ENCODE measurements at regions not wholly inside any gene's neighbourhood (a gene's known extent, or its start where the extent isn't known, plus 50 kb on each side); places are given as distances from the start of the nearest gene placed in this dataset.

- no peak overlapping the region for H3K27ac Mint-ChIP-seq
Measured at GRCh38 chr13:50196118-50196517, 180.9 kb downstream of the KCNRG start.

More at GRCh38 chr13:50196118-50196517, 180.9 kb downstream of the KCNRG start:
- Mint-ChIP-seq H3K36me3 (ENCODE audit: insufficient read depth in 1 of 3, low read depth in 3 of 3) (no peaks in the 10 kb centered on the region), H3K27me3 (ENCODE audit: low read depth) (no peaks in the 10 kb centered on the region), H3K4me1 (peaks cover 7 to 9% of the 10 kb centered on the region in 2 experiments), H3K9me3 (no peaks in the 10 kb centered on the region), H3K4me3 (no peak overlapping the region)
- WGBS (ENCODE audit: extremely low coverage, insufficient read length, low lambda C conversion rate), result no CpG with 5 or more reads among the region's 3 CpGs
- Histone ChIP-seq H3K79me1 (ENCODE audit: insufficient read depth, low read depth, low read length, poor library complexity, severe bottlenecking) (no peaks in the 10 kb centered on the region), H3K56ac (ENCODE audit: insufficient read length, low read depth, low read length) (no peak overlapping the region), H4K8ac (replicated peaks; ENCODE audit: insufficient read length, low read depth, low read length) (no peak overlapping the region), H3K18ac (ENCODE audit: insufficient read length, low read depth, low read length) (no peak overlapping the region), H4K20me1 (ENCODE audit: control insufficient read depth, insufficient read depth, insufficient read length) (no peaks in the 10 kb centered on the region), H3K4me2 (ENCODE audit: insufficient read depth, insufficient read length, low read length) (no peak overlapping the region), H2BK12ac (ENCODE audit: insufficient read length, low read depth, low read length) (no peak overlapping the region), H2BK20ac (ENCODE audit: low read depth, low read length, poor library complexity, severe bottlenecking) (no peak overlapping the region), H3T11ph (ENCODE audit: low read length) (no peak overlapping the region), H2AK5ac (ENCODE audit: insufficient read length, low read length) (no peak overlapping the region), H4K5ac (ENCODE audit: insufficient read length, low read depth, low read length) (no peak overlapping the region), H4K91ac (ENCODE audit: insufficient read length, low read depth, low read length) (no peak overlapping the region), H3K23me2 (ENCODE audit: insufficient read length, low read depth, low read length, poor library complexity, severe bottlenecking) (no peaks in the 10 kb centered on the region), H3K79me2 (ENCODE audit: insufficient read depth, low read length) (no peaks in the 10 kb centered on the region), H2BK120ac (ENCODE audit: low read depth, low read length, poor library complexity, severe bottlenecking) (no peak overlapping the region), H2AFZ (ENCODE audit: low read length) (no peak overlapping the region), H3K23ac (ENCODE audit: insufficient read length, low read depth, low read length) (no peak overlapping the region), H2BK15ac (ENCODE audit: low read depth, low read length) (no peak overlapping the region), H3K4ac (ENCODE audit: low read depth, low read length) (no peak overlapping the region), H3K4me1 (ENCODE audit: insufficient read depth, low read length) (peaks cover 2% of the 10 kb centered on the region; the same call in 1 of the 2 replicates), H3K9ac (ENCODE audit: extremely low read depth, insufficient read length, low read length) (no peak overlapping the region), H3K27me3 (ENCODE audit: insufficient read depth, low read length) (no peaks in the 10 kb centered on the region), H3K14ac (ENCODE audit: insufficient read depth, low read length) (no peak overlapping the region), H2BK5ac (ENCODE audit: insufficient read length, low read length) (no peak overlapping the region), H3K27ac (ENCODE audit: insufficient read length, low read depth, low read length) (no peak overlapping the region), H3K9me3 (ENCODE audit: control insufficient read depth, low read depth, low read length) (no peaks in the 10 kb centered on the region)
- no peak for TF ChIP-seq CTCF (conservative IDR thresholded peaks at IDR 0.05)
- no peak for DNase-seq

Data from H9 (cell line).